Inferior parietal cortex (tissue), 1 donor: ENCODE measurements at regions not wholly inside any gene's neighbourhood (a gene's known extent, or its start where the extent isn't known, plus 50 kb on each side); places are given as distances from the start of the nearest gene placed in this dataset.

Source experiments
- DNase-seq: peaks from one replicate; pipeline ENCODE4 v3.0.0-alpha.2; 2016; ENCODE audit errors: extremely low spot score

DNA sequence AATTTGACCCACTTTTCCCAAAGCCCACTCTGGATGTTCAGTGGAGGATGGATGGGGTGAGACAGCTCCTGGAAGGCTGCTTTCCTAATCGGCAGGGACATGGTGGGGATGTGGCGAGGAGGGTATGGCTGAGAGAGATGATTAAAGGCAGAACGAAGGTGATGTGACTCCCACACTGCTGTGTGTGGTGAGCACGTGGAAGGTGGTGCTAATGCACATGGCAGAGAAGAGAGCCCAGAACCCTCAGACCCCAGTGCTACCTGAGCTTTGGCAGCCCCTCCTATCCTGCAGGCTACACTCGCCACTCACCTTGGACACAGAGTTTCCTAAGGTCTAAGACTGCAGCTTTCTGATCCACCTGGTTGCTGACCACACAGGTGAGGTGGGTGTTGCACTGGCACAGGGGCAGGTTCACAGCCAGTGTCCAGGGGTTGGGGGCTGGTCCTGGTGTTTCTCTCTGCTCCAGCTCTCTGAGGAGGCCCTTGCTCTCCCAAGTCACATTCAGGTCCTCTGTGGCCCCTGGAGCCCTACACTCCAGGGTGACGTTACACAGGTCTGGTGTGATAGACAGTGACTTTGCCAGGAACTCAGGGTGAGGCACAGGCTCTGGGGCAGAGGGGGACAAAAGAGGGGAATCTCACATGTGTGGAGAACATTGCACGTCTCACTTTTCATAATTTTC lies 151.4 kb upstream of the ETV3 start:
- DNase-seq = no peak

DNA sequence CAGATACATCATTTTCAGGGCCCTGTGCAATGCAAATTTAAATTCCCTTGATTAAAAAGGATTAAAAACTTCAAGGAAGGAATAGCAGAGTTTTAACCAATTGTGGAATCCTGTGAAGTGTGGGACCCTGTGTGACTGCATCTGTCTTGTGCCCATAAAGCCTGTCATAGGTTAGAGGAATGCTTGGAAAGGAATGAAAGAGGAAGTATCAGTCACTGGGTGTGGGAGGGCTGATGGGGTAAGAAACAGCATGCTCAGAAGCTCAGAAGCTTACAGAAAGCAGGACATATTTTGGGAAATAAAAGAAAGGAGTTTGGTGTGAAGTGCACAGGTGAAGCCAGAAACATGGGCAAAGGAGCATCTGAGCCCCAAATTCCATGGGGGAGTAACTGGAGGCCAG lies 150.8 kb upstream of the ETV3 start:
- no peak for DNase-seq

DNA sequence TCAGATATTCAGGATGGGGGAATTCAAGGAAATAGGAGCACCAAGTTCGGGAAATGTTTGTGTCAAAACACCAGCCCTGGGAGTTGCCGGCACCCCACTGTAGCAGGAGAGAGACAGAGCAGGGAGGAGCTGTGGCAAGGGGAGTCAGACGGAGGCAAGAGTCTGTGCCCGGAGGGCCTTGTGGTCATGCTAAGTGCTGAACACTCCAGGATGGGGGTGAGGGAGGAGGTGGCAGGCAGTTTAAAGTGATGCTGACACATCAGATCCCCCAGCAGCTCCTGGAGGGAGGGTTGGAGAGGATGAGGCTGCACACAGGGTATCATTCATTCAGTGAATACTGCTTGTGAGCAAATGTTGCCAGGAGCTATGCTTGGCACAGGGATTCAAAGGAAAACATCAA lies 150.3 kb upstream of the ETV3 start:
- no peak for DNase-seq

DNA sequence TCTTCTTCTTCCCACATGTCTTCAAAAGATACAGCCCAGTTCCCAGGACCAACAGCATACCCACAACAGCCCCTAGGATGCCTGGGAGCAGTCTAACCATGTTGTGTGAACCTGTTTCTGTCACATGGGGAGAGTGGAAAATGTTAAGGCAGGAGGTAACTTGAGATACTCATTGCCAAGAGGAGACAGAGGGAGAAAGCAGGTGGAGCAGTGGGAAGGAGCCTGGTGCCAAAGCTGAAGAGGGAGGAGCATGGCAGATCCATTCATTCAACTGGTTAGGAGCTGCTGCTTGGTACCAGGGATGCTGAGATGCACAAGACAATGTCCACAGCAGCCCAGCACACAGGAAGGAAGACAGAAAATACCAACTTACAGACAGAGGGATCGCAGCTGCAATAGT lies 149.8 kb upstream of the ETV3 start:
- no peak for DNase-seq

GRCh38 chr1:157287462-157287861 lies 149.3 kb upstream of the ETV3 start:
- no peak for DNase-seq

DNA sequence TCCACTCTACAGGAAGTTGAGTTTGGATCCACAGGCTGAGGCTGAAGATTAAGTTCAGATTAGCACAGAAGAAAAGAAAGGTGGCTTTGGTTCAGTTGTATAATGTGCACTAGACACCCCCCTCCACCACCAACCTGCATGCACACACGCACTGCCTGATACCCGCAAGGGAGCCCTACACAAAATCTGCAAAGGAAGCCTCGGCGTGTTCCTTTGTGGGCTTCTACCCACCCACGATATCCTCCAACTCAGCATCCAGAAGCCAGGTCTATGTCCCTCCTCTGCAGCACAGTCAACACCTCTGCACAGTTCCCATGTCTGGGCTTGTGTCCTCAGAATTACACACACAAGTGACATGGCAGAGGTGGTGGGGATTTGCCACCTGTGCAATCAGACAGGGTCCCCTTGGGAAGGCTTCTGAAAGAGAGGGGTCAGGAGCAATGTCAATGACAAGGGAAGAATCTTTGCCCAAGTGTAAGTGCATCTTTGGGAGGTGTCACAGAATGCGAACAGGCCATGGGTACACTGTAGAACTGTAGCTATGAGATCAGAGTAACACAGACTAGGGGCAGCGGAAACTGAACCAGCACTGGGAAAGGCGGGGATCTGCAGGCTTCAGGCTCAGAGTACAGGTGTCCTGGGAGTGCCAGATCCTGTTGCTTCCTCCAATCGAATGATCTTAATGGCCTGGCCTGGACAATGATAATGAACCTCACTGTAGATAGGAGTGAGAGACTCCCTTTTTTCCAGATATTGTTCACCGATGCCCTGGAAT lies 148.6 kb upstream of the ETV3 start:
- no peak for DNase-seq

DNA sequence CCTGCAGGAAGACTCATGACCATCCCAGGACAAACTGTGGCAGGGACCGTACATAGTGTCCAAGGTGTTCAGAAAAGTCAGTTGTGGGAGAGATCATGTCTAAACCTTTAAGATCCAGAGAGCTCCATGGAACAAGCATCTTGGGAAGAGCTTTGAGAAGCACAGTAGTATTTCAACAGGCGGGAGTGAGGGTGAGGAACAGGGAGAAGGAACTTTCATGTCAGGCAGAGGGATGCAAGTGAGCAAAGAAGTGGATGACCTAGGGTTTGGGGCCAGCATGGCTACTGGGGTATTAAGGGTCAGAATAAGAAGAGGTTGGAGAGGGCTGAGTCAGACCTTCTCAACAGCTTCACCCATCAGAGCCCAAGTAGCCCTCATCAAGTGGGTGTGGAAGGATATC lies 147.9 kb upstream of the ETV3 start:
- no peak for DNase-seq

GRCh38 chr1:157284451-157284850 lies 146.3 kb upstream of the ETV3 start:
- no peak for DNase-seq

DNA sequence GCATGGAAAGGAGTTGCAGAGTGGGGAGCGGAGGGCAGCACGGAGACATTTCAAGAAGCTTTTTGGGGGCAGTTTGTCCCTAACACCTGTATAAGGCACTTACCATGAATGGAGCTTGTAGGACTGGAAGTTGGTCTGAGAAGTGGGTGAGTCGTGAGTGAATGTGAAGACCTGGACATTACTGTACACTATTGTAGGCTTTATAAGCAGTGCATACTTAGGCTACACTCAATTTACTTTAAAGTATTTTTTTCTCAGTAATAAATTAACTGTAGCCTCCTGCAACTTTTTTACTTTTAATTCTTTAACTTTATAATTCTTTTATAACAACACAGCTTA lies 141.6 kb upstream of the ETV3 start:
- no peak for DNase-seq

DNA sequence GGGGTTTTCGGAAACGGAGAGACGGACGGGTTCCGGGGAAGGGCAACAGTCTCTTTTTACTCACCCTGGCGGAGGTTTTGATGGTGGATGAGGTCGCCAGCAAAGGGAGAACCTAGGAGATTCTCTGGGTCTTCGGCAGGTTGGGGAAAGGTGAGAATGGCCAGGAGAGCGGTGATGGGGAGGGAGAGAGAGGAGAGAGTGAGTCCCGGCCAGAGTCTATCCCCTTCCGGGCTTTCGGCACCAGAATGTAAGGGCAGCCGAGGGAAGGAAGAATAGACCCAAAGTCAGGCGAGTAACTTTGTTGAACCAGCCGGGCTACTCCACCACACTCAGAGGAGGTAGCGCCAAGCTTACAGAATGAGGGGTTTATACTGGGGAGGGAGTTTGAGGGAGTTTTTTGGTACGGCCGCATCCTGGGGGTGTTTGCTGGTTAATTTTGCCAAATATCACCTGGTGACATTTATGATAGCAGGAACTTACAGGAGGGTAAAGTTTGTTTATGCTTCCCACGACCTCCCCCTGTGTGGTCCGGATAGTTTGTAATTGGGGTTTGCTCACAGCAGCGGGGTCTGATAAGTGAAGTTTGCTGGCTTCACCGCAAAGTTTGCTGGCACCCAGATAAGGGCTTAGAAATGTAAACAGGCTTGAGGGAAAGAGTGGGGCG lies 141.1 kb upstream of the ETV3 start:
- no peak for DNase-seq

GRCh38 chr1:157278383-157279137 lies 140.4 kb upstream of the ETV3 start:
- DNase-seq = peak; percentile 10

GRCh38 chr1:157277913-157278312 lies 139.7 kb upstream of the ETV3 start:
- no peak for DNase-seq

DNA sequence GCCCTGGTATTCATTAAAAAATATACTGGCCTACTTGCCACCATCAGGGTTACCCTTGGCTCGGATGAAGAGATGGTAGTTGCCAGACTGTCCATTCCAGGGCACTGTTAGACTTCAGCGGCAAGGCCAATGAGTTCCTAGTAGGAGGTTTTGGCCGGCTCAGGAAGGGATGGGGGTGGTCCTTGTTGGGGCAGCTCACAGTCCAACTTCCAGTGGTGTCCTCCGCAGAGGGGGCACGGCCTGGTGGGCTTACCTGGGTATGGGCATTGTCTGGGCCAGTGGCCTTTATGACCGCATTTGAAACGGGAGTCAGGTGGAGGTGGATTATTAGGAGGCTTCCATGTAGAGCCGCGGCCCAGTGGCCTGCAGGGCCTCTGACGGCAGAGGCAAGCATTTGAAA lies 139.1 kb upstream of the ETV3 start:
- no peak for DNase-seq

- DNase-seq = peak; percentile 32
Observed at GRCh38 chr1:157274698-157275534, 136.7 kb upstream of the ETV3 start.

- DNase-seq = no peak
Observed at GRCh38 chr1:157272729-157273524, 134.7 kb upstream of the ETV3 start.

DNA sequence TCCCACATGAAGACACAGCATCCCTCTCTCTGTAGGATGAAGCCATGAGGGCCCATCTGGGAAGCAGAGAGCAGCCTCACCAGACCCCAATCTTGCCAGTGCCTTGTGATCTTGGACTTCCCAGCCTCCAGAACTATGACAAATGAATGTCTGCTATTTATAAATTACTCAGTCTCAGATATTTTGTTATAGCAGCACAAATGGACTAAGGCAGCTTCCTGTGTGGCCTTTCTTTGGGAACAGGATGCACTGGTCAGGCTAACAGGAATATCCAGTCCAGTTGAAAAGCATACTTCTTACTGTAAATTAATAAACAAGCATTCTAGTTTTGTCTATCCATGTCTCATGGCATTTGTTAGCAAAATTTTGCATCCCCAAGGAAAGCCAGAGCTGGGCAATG lies 134.1 kb upstream of the ETV3 start:
- no peak for DNase-seq

- no peak for DNase-seq
Observed at GRCh38 chr1:157270705-157271274, 132.6 kb upstream of the ETV3 start.

DNA sequence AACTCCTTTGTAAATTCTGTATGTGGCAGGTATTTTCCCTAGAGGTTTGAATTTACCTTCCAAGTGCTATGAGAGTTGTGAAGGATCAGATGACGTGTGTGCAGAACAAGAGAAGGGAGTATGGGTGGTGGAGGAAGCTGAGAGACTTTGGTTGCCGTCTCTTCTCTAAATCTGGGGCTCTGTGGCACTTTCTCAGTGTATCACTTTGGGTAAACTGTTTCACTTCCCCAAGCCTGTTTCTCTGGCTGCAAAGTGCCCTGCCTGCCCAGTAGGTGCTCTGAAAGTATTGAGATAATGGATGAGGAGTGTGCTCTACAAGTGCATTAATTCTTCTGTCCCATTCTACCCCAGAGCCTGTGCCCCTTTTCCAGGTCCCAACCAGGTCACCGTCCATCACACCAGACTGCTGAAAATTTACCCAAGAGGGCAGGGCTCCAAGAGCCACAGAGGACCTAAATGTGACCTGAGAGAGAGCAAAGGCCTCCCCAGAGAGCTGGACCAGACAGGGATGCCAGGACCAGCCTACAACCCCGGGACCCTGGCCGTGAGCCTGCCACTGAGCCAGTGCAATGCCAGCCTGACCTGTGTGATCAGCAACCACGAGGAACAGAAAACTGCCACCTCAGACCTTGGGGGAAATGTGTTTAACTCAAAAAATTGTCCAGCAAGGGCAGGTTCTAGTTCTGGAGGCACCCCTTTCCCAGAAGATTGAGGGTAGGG lies 131.6 kb upstream of the ETV3 start:
- DNase-seq = no peak

GRCh38 chr1:157262891-157263290 lies 124.7 kb upstream of the ETV3 start:
- no peak for DNase-seq

- DNase-seq = no peak
Observed at GRCh38 chr1:157262422-157262821, 124.2 kb upstream of the ETV3 start.
